ENCODE measurements at regions not wholly inside any gene's neighbourhood (a gene's known extent, or its start where the extent isn't known, plus 50 kb on each side); places are given as distances from the start of the nearest gene placed in this dataset.

DNA sequence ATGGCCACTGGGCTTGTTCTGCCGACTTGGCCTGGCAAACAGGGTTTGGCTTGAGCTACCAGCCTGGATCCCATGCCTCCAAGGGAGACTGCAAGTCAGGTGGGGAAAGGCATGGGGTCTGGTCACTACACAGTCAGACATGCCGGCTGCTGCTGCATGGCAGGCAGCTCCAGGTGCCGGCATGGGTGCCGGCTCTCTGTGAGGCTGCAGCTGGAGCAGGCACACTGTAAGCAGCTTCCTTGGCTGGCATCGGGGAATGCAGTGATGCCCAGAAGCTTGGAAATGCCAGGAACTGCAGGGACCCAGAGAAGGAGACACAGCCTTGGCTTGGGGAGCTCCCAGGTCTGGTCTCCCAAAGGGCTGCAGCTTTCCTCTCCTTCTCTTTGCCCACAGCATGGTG lies 305.5 kb upstream of the NRG3 start (continued):
- TF ChIP-seq PHF8 (conservative IDR thresholded peaks at IDR 0.05; ENCODE audit: low read depth, low read length) (no peak), YY1 (IDR thresholded peaks at IDR 0.05; ENCODE audit: low read depth, low read length) (no peak), RBBP5 (IDR thresholded peaks at IDR 0.05; ENCODE audit: borderline replicate concordance, low read depth, low read length) (no peak), EP300 (IDR thresholded peaks at IDR 0.05; ENCODE audit: borderline replicate concordance in 1 of 2, low read depth in 2 of 2, low read length in 2 of 2) (no peak), POLR2A (IDR thresholded peaks at IDR 0.05; ENCODE audit: control extremely low read depth in 1 of 2, low read depth in 2 of 2, low read length in 2 of 2) (no peak), ASH2L (IDR thresholded peaks at IDR 0.05; ENCODE audit: low read length) (no peak), TAF7 (optimal IDR thresholded peaks at IDR 0.05; ENCODE audit: borderline replicate concordance, low read depth, low read length) (no peak), KDM4A (IDR thresholded peaks at IDR 0.05; ENCODE audit: low read depth, low read length, severe bottlenecking) (no peak), SAP30 (IDR thresholded peaks at IDR 0.05; ENCODE audit: insufficient read depth, insufficient replicate concordance, low read length) (no peak), JUND (IDR thresholded peaks at IDR 0.05; ENCODE audit: low read length) (no peak), HDAC2 (IDR thresholded peaks at IDR 0.05; ENCODE audit: borderline replicate concordance in 1 of 2, low read depth in 2 of 2, low read length in 2 of 2) (no peak)
- TF ChIP-seq, protein P1, sequence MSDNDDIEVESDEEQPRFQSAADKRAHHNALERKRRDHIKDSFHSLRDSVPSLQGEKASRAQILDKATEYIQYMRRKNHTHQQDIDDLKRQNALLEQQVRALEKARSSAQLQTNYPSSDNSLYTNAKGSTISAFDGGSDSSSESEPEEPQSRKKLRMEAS (IDR thresholded peaks at IDR 0.05) = no peak
